GM12864 (cell line): ENCODE measurements at regions not wholly inside any gene's neighbourhood (a gene's known extent, or its start where the extent isn't known, plus 50 kb on each side); places are given as distances from the start of the nearest gene placed in this dataset.

Experiments
- DNase-seq: peaks from one replicate; pipeline ENCODE4 v3.0.0-alpha.2; 2011; ENCODE audit warnings: low read depth
- H3K4me3 ChIP-seq: 2 replicates; pipeline ENCODE4 v1.5.1; 2011; ENCODE audit warnings: mild to moderate bottlenecking, low read depth, low read length, control low read depth
- CTCF ChIP-seq: IDR thresholded peaks from 2 replicates; pipeline ENCODE4 v1.5.1; 2011; ENCODE audit warnings: low read depth, mild to moderate bottlenecking, moderate library complexity, low read length, control low read depth, inconsistent platforms; ENCODE audit errors: missing control alignments

- no peak for TF ChIP-seq CTCF
- DNase-seq: no peak
- H3K4me3 ChIP-seq: no peak overlapping the region
Measured at GRCh38 chr10:2992401-2993198, 74.7 kb upstream of the PFKP start.

DNA sequence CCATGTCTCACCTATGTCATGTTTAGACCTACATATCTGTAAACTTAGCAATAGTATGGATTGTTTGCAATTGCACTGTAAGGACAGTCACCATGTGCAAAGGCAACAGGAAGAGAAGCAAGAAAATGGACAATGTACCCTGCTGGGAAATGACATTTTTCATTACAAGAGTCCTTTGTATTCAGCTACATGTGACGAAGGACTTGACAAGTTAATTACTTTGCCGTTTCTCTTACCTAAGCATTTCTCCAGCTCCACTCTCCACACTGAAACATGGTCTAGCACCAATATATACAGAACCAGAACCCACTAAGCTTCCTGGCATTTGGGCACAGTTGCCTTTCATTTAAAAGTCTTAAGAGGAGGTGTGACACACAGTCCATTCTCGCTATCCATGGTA lies 76.6 kb upstream of the PFKP start:
- TF ChIP-seq CTCF: no peak
- no peak overlapping the region for H3K4me3 ChIP-seq
- no peak for DNase-seq

GRCh38 chr10:2989292-2989947 lies 77.9 kb upstream of the PFKP start:
- no peak for DNase-seq
- TF ChIP-seq CTCF: no peak
- no peak overlapping the region for H3K4me3 ChIP-seq

- no peak overlapping the region for H3K4me3 ChIP-seq
- TF ChIP-seq CTCF: no peak
Measured at GRCh38 chr10:2987185-2987768, 80.1 kb upstream of the PFKP start.

GRCh38 chr10:2986391-2986801 lies 81.0 kb upstream of the PFKP start:
- H3K4me3 ChIP-seq: no peak overlapping the region
- DNase-seq: no peak
- no peak for TF ChIP-seq CTCF

More at GRCh38 chr10:2987185-2987768, 80.1 kb upstream of the PFKP start:
- DNase-seq: no peak

DNA sequence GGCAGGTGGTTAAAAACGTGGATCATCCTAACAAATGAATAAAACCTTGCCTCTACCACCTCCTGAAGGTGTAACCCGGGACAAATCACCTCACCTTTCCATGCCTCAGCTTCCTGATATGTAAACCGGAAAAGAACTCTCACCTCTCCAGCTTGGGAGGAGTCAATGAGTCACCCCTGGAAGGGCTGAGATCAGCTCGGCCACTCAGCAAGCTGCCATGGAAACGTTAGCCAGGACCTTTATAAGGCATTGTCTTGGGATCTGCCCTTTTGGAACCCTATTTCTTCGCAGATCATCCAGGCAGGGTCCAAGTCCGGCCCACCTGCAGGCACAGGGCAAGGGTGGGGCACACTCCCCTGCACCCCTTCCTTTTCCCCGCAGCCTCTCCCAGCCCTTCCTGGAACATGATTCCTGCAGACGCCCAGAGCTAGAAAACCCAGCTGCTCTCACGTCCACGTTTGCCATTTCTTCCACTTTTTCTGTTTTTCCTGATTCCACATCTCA lies 81.6 kb upstream of the PFKP start:
- TF ChIP-seq CTCF: no peak
- no peak for DNase-seq
- H3K4me3 ChIP-seq: no peak overlapping the region

DNA sequence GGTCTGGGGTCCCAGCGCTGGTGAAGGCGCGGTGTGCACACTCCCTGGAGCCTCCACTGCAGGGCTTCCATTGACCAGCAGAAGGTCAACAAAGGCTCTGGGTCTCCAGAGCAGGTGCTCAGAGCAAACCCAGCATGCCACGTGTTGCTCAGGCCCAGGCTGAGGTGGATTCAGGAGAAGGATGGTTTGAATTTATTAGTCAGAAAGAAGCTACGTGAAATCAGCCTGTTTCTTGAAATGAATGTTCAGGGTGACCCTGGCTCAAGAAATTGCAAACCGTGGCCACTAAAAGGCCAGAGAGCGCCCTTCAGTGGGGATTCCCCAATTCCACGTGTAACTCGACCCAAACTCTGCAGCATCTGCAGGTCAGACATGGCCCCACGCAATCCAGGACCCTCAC lies 82.7 kb upstream of the PFKP start:
- TF ChIP-seq CTCF: no peak
- H3K4me3 ChIP-seq: no peak overlapping the region
- no peak for DNase-seq
